GM12872 (cell line): ENCODE measurements at regions not wholly inside any gene's neighbourhood (a gene's known extent, or its start where the extent isn't known, plus 50 kb on each side); places are given as distances from the start of the nearest gene placed in this dataset.

ENCODE experiments used
- CTCF ChIP-seq: IDR thresholded peaks from 3 replicates; pipeline ENCODE4 v1.5.1; 2011; ENCODE audit warnings: low read depth, mild to moderate bottlenecking, low read length, moderate library complexity; ENCODE audit not compliant: insufficient read depth

DNA sequence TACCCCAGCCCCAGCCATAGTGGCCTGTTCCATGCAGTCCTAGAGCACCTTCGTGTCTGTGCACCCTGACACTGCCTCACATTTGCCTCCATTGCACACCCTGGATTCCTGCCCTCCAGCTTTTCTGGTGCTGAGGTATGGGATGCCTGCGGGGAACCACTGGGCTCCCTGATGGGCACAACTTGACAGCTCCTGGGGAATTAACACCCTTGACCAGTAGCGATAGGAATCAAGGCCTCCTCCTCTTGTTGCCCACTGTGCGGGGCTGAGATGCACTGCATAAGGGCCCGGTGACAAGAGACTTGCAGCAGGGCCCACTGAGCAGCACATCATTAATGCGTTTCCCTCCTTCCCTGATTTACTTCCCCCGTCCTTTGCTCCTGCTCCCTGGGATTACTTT is 235.6 kb upstream of the MOCS1 start:
- no peak for TF ChIP-seq CTCF

DNA sequence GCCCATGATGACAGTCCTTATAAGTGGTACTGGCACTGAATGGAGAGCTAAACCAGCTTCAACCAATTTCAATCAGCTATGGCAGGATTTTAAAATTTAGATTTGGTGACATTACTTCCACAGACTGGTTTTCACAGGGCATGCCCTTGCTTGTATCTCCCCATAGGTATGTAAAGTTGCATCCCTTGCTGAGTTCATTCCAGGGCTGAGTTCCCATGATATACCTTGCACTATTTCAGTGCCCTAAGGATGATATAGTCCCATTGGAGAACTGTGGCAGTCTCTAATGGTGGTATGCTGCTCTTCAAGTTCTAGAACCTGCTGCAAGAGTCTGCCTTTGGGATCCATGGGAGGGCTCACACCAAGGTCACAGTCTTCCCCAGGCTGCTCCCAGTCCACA is 232.7 kb upstream of the MOCS1 start:
- no peak for TF ChIP-seq CTCF

DNA sequence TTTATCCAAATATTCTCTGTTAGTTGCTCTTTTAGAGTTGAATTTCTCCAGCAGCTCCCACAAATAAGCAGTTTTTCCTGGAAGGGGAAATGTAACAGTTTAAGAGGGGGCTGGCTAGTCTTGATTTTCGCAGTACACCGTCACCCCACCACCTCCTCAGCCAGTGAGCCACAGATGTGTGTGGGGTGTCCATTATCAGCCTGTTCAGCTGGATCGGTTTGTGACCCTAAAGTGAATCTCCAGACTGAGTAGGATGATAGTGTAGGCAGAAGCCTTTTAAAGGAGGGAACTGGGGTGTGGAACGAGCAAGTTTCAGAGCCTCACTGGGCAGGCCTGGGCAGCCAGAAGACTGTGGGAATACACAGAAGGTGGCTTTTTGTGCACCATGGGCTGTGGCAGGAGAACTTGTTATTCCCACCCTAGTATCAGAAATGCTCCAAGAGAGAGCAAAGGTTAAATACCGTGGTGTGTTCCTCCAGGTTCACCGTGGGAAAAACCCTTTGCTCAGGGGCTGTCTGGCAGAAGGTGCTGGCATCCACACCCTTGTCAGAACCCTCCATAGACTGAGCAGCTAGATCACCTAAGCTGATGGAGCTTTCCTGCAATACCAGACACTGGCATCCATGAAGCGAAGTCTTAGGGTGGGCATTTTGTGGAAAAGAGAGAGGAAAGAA is 230.9 kb upstream of the MOCS1 start:
- TF ChIP-seq CTCF, result no peak

- TF ChIP-seq CTCF, result no peak
Measured at GRCh38 chr6:40164345-40164755, 230.1 kb upstream of the MOCS1 start.

GRCh38 chr6:40163924-40164323 is 229.7 kb upstream of the MOCS1 start:
- TF ChIP-seq CTCF, result no peak

GRCh38 chr6:40162074-40162473 is 227.8 kb upstream of the MOCS1 start:
- no peak for TF ChIP-seq CTCF

DNA sequence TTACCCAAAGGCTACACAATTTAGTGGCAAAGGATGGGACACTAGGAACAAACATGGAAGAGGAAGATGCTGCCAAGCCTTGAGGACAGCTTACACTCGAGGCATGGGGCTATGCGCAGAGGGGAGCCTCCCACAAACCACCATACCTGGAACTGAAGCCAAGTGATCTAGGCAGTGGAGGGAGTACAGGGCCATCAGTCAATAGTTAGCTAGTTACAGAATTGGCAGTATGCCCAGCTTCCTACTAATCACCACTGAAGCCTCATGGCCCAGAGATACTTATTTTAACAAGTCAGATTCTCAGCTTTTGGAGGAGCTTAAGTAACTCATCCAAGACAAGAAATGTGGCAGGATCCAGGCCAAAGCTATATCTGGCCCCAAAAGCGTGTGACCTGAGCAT is 226.6 kb upstream of the MOCS1 start:
- TF ChIP-seq CTCF, result no peak
